ENCODE measurements at regions not wholly inside any gene's neighbourhood (a gene's known extent, or its start where the extent isn't known, plus 50 kb on each side); places are given as distances from the start of the nearest gene placed in this dataset.

DNA sequence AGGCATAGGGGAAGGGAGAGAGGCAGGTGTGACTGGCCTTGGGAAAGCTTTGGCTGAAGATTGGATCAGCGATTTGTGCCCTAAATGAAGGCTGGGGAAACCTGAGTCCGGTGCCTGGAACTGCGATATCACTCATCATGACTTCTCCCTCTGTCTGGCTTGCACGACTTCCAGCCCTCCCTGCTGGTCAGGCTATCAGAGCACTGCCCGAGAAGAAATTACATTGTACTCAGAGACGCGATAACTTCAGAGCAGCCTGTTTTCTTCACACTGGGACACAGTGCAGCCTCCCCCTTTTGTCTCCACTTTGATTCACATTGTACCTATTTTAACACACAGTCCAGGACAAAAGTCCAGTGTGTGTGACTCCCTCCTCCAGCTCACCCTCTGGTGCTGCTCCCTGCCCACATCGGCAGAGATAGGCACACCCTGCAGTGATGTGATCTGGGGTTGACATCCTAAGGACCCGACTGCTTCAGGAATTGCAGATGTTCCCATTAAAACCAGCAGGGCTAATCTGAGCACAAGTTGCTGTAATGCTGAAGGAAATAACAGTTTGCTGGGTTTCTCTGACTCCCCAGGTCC is 62.1 kb upstream of the CADM1 start:
- H3K9me3 ChIP-seq (ENCODE audit: control insufficient read depth in 5 of 5, low read length in 5 of 5): no peaks in the 10 kb centered on the region
- H3K4me3 ChIP-seq (ENCODE audit: low read depth in 1 of 5, low read length in 5 of 5): no peak overlapping the region
- no peak overlapping the region for H3K27ac ChIP-seq (ENCODE audit: low read depth, low read length)

DNA sequence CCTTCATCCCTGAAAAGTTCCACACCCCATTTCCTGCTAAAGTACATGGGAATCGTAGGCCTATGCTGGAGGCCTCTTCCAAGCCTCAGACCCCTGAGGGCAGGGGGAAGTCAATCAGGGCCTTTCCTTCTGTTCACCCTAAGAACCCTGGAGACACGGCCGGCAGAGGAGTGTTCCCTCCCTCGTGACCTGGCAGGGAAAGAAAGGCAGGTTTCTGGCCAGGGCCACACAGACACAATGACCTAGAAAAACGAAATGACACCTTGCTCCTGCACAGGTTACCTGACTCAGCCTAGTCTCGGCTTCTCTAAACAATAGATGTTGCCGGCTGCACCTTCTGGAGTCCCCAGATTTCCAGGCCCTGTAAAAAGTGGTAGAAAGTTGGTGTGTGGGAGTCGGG is 60.6 kb upstream of the CADM1 start:
- Histone ChIP-seq H3K36me3 (ENCODE audit: control insufficient read depth in 5 of 5, insufficient read depth in 5 of 5, low read length in 5 of 5) (no peaks in the 10 kb centered on the region), H3K9ac (ENCODE audit: low read length in 5 of 5) (no peak overlapping the region), H3K27ac (ENCODE audit: low read depth, low read length) (no peak overlapping the region)

More for the DNA sequence above, 62.1 kb upstream of the CADM1 start:
- Histone ChIP-seq H3K4me1 (ENCODE audit: control insufficient read depth in 5 of 5, insufficient read depth in 5 of 5, low read length in 5 of 5) (no peaks in the 10 kb centered on the region), H3K36me3 (ENCODE audit: control insufficient read depth in 5 of 5, insufficient read depth in 5 of 5, low read length in 5 of 5) (no peaks in the 10 kb centered on the region), H3K9ac (ENCODE audit: low read length in 5 of 5) (no peak overlapping the region), H3K27me3 (ENCODE audit: control insufficient read depth in 5 of 5, insufficient read depth in 4 of 5, low read length in 5 of 5) (peaks cover 0 to 10% (median 4%) of the 10 kb centered on the region in 5 donors)

DNA sequence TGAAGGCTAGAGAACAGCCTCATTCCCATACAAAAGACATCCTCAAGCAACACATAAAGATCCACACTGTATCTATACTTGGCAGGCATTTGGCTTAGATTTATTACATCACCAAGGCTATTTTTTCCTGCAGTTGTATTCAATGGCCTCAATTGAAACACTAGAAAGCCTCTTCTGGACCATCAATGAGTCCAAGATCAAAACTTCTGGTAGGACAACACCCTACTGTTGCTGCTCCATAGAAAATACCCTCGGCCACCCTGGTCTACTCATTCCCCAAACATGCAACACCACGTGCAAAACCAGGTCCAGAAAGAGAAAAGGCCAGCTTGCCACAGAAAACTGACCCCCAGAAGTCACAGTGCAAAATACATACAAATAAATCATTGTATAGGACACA is 56.9 kb upstream of the CADM1 start:
- no peak overlapping the region for H3K27ac ChIP-seq (ENCODE audit: low read depth, low read length)
- no peaks in the 10 kb centered on the region for H3K9me3 ChIP-seq (ENCODE audit: control insufficient read depth in 5 of 5, low read length in 5 of 5)
- no peak overlapping the region for H3K9ac ChIP-seq (ENCODE audit: low read length in 5 of 5)
- no peaks in the 10 kb centered on the region for H3K36me3 ChIP-seq (ENCODE audit: control insufficient read depth in 5 of 5, insufficient read depth in 5 of 5, low read length in 5 of 5)
- H3K27me3 ChIP-seq (ENCODE audit: control insufficient read depth in 5 of 5, insufficient read depth in 4 of 5, low read length in 5 of 5): peaks cover 0 to 4% (median 0%) of the 10 kb centered on the region in 5 donors
- H3K4me1 ChIP-seq (ENCODE audit: control insufficient read depth in 5 of 5, insufficient read depth in 5 of 5, low read length in 5 of 5): peaks cover 0 to 11% (median 0%) of the 10 kb centered on the region in 5 donors
- H3K4me3 ChIP-seq (ENCODE audit: low read depth in 1 of 5, low read length in 5 of 5): no peak overlapping the region

More for the DNA sequence above, 60.6 kb upstream of the CADM1 start:
- Histone ChIP-seq H3K4me3 (ENCODE audit: low read depth in 1 of 5, low read length in 5 of 5) (no peak overlapping the region), H3K4me1 (ENCODE audit: control insufficient read depth in 5 of 5, insufficient read depth in 5 of 5, low read length in 5 of 5) (no peaks in the 10 kb centered on the region), H3K27me3 (ENCODE audit: control insufficient read depth in 5 of 5, insufficient read depth in 4 of 5, low read length in 5 of 5) (peaks cover 0 to 10% (median 4%) of the 10 kb centered on the region in 5 donors), H3K9me3 (ENCODE audit: control insufficient read depth in 5 of 5, low read length in 5 of 5) (no peaks in the 10 kb centered on the region)

DNA sequence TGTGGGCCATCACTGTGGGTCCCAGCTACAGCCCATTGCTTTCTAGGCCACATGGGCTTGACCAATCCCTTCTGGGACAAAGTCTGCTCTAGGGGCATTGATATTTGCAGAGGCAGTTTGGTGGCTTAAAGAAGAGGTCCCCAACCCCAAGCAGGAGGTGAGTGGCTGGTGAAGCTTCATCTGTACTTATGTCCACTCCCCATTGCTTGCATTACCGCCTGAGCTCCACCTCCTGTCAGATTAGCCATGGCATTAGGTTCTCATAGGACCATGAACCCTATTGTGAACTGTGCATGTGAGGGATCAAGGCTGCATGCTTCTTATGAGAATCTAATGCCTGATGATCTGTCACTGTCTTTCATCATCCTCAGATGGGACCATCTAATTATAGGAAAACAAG is 54.4 kb upstream of the CADM1 start:
- Histone ChIP-seq H3K9ac (ENCODE audit: low read length in 5 of 5) (no peak overlapping the region), H3K9me3 (ENCODE audit: control insufficient read depth in 5 of 5, low read length in 5 of 5) (no peaks in the 10 kb centered on the region), H3K4me1 (ENCODE audit: control insufficient read depth in 5 of 5, insufficient read depth in 5 of 5, low read length in 5 of 5) (peaks cover 0 to 22% (median 6%) of the 10 kb centered on the region in 5 donors), H3K4me3 (ENCODE audit: low read depth in 1 of 5, low read length in 5 of 5) (no peak overlapping the region), H3K36me3 (ENCODE audit: control insufficient read depth in 5 of 5, insufficient read depth in 5 of 5, low read length in 5 of 5) (no peaks in the 10 kb centered on the region), H3K27ac (ENCODE audit: low read depth, low read length) (no peak overlapping the region), H3K27me3 (ENCODE audit: control insufficient read depth in 5 of 5, insufficient read depth in 4 of 5, low read length in 5 of 5) (no peaks in the 10 kb centered on the region)

DNA sequence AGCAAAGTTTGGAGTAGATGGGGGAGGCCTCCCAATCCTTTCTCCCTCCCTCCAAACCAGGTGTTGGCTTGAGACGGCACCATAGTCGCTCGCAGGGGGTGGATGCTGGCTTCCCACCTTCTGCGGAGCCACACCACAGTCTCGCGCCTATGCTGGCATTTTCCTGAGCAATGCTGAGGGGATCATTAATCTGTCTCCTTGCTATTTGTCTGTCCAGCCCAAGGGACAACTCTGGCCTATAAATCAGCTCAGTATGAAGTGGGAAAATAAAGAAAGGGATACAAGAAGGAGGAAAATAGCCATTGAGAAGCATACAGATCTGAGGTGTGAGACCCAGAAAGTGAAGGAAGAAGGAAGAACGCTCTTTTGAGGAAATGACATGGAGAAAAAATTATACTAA is 53.5 kb upstream of the CADM1 start:
- Histone ChIP-seq H3K4me3 (ENCODE audit: low read depth in 1 of 5, low read length in 5 of 5) (no peak overlapping the region), H3K4me1 (ENCODE audit: control insufficient read depth in 5 of 5, insufficient read depth in 5 of 5, low read length in 5 of 5) (peaks cover 0 to 22% (median 6%) of the 10 kb centered on the region in 5 donors)

DNA sequence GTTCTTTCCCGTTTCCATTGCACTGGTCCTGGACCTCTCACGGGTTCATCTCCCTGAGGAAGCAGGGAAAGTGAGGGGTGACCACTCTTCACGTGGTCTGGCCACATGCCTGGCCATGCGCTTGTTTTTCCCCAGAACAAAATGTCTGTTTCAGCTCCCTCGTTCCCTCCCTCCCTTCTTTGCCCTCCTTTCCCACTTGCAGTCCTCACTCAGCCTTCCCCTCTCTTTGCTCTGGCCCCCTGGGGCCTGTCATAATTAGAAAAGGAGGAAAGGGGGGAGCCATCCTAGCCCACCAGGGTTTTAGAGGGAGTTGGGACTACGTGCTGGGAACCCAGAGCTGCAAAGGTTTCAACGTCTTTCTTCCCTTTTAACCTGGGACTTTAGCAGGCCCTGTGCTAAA is 52.8 kb upstream of the CADM1 start:
- no peak overlapping the region for H3K9ac ChIP-seq (ENCODE audit: low read length in 5 of 5)
- H3K9me3 ChIP-seq (ENCODE audit: control insufficient read depth in 5 of 5, low read length in 5 of 5): no peaks in the 10 kb centered on the region
- H3K27ac ChIP-seq (ENCODE audit: low read depth, low read length): no peak overlapping the region

More for the DNA sequence above, 53.5 kb upstream of the CADM1 start:
- Histone ChIP-seq H3K27ac (ENCODE audit: low read depth, low read length) (no peak overlapping the region), H3K9ac (ENCODE audit: low read length in 5 of 5) (no peak overlapping the region), H3K9me3 (ENCODE audit: control insufficient read depth in 5 of 5, low read length in 5 of 5) (no peaks in the 10 kb centered on the region), H3K36me3 (ENCODE audit: control insufficient read depth in 5 of 5, insufficient read depth in 5 of 5, low read length in 5 of 5) (no peaks in the 10 kb centered on the region), H3K27me3 (ENCODE audit: control insufficient read depth in 5 of 5, insufficient read depth in 4 of 5, low read length in 5 of 5) (no peaks in the 10 kb centered on the region)

DNA sequence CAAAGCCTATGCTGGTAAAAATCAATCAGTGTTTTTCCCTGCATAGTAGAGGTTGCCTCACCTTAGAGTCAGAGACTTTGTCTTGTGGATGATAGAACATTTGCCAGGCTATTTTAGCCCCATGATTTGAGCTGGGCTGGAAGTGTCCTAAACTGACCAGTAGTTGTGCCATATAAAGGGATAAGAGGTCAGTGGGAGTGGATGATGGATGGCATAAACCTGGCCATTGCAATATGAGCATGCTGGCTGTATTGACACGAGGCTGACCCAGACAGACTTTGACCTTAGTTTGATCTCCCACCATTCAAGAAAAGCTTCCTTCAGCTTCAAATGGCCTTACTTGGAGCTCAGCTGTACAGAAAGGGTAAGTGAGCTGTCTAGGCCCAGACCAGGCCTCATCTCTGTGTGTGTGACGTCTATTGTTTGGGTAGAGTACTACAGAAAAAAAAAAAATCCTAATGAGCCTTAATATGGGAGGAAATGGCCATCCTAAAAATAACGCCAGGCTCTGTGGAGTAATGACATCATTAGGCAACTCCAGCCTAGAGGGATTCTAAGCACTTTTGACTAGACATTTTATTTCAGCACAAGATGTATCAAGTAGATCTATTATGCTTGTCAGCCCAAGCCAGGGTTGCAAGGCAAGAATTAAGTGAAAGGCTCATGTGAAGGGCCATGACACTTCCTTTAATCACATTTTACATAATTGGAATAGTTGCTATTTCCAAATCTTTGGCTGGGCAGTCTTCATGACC is 51.3 kb upstream of the CADM1 start:
- Histone ChIP-seq H3K27ac (ENCODE audit: low read depth, low read length) (peak overlapping the region; percentile 75), H3K4me3 (ENCODE audit: low read depth in 1 of 5, low read length in 5 of 5) (no peak overlapping the region), H3K36me3 (ENCODE audit: control insufficient read depth in 5 of 5, insufficient read depth in 5 of 5, low read length in 5 of 5) (no peaks in the 10 kb centered on the region)

More for the DNA sequence above, 52.8 kb upstream of the CADM1 start:
- Histone ChIP-seq H3K4me1 (ENCODE audit: control insufficient read depth in 5 of 5, insufficient read depth in 5 of 5, low read length in 5 of 5) (peaks cover 0 to 22% (median 6%) of the 10 kb centered on the region in 5 donors), H3K36me3 (ENCODE audit: control insufficient read depth in 5 of 5, insufficient read depth in 5 of 5, low read length in 5 of 5) (no peaks in the 10 kb centered on the region), H3K4me3 (ENCODE audit: low read depth in 1 of 5, low read length in 5 of 5) (no peak overlapping the region), H3K27me3 (ENCODE audit: control insufficient read depth in 5 of 5, insufficient read depth in 4 of 5, low read length in 5 of 5) (no peaks in the 10 kb centered on the region)

More for the DNA sequence above, 51.3 kb upstream of the CADM1 start:
- no peak overlapping the region for H3K9ac ChIP-seq (ENCODE audit: low read length in 5 of 5)
- peaks cover 0 to 22% (median 6%) of the 10 kb centered on the region in 5 donors for H3K4me1 ChIP-seq (ENCODE audit: control insufficient read depth in 5 of 5, insufficient read depth in 5 of 5, low read length in 5 of 5)
- no peaks in the 10 kb centered on the region for H3K9me3 ChIP-seq (ENCODE audit: control insufficient read depth in 5 of 5, low read length in 5 of 5)
- H3K27me3 ChIP-seq (ENCODE audit: control insufficient read depth in 5 of 5, insufficient read depth in 4 of 5, low read length in 5 of 5): no peaks in the 10 kb centered on the region
